Endothelial cell of umbilical vein (primary cell): ENCODE measurements at regions not wholly inside any gene's neighbourhood (a gene's known extent, or its start where the extent isn't known, plus 50 kb on each side); places are given as distances from the start of the nearest gene placed in this dataset.

Experiments used
- BruUV-seq: library from RNA; stranded (reverse); fragments of 400-500 nt; replicated peaks from 2 replicates; lab custom pipeline; 2021; lab: Mats Ljungman, UMichigan
- CTCF ChIA-PET: fragments of 300-600, 350-600 bp; sonication (Branson Sonifier 250); formaldehyde crosslinking; loops from one replicate; lab custom pipeline; 2021; ENCODE audit warnings: antibody characterized with exemption, inconsistent platforms; lab: Charles Lee
- POLR2A ChIA-PET: fragments of 300-600, 350-600 bp; sonication (Branson Sonifier 250); formaldehyde crosslinking; loops from one replicate; lab custom pipeline; 2021; ENCODE audit warnings: antibody characterized with exemption, inconsistent platforms; lab: Charles Lee
- DNase-seq: peaks from one replicate; pipeline ENCODE4 v3.0.0-alpha.2; 2011; ENCODE audit warnings: low read depth, low spot score
- FAIRE-seq: peaks from 2 replicates; lab custom pipeline; 2011; peaks lifted over from hg19 to GRCh38; lab: Jason Lieb, UNC
- H2AFZ ChIP-seq: 2 replicates; pipeline ENCODE4 v1.6.0; 2012; ENCODE audit warnings: low read depth, low read length, control low read depth, inconsistent platforms
- H3K27ac ChIP-seq: 2 replicates; pipeline ENCODE4 v1.5.1; 2011; ENCODE audit warnings: low read depth, mild to moderate bottlenecking, control low read depth, low read length, moderate library complexity; ENCODE audit not compliant: insufficient read depth
- H3K27me3 ChIP-seq, 2 experiments: 2 replicates each; pipeline versions ENCODE4 v1.6.0 to v1.6.1; 2011; ENCODE audit warnings: low read length in 2 of 2, mixed read lengths in 1 of 2; ENCODE audit not compliant: control insufficient read depth in 2 of 2, insufficient read depth in 2 of 2
- H3K36me3 ChIP-seq, 2 experiments: 2 replicates in 1 of 2; 3 replicates in 1 of 2; pipeline ENCODE4 v1.5.1; 2011; ENCODE audit warnings: low read length in 2 of 2, mild to moderate bottlenecking in 1 of 2, moderate library complexity in 1 of 2; ENCODE audit not compliant: control insufficient read depth in 2 of 2, insufficient read depth in 2 of 2; ENCODE audit errors: extremely low read depth in 1 of 2
- H3K4me1 ChIP-seq: 3 replicates; pipeline ENCODE4 v1.5.1; 2011; ENCODE audit warnings: mild to moderate bottlenecking, low read length; ENCODE audit not compliant: control insufficient read depth, insufficient read depth; ENCODE audit errors: extremely low read depth
- H3K4me2 ChIP-seq: 2 replicates; pipeline ENCODE4 v1.6.1; 2011; ENCODE audit warnings: low read length, control low read depth, mixed read lengths; ENCODE audit not compliant: insufficient read depth
- H3K4me3 ChIP-seq, 3 experiments: fragments of 200-600 bp in 1 of 3; sonication (generic), shearing (Covaris generic) in 1 of 3; replicated peaks in 1 of 3; 2 replicates each; pipeline ENCODE4 v1.5.1; 2011 to 2016; ENCODE audit warnings: control low read depth in 3 of 3, low read length in 3 of 3, mild to moderate bottlenecking in 2 of 3, inconsistent platforms in 1 of 3, low read depth in 1 of 3, moderate library complexity in 1 of 3; ENCODE audit not compliant: insufficient read depth in 1 of 3
- H3K79me2 ChIP-seq: 2 replicates; pipeline ENCODE4 v1.6.0; 2012; ENCODE audit warnings: low read length, inconsistent platforms; ENCODE audit not compliant: control insufficient read depth, insufficient read depth
- H3K9ac ChIP-seq: replicated peaks from 2 replicates; pipeline ENCODE3; 2011; ENCODE audit warnings: low read length, control low read depth; ENCODE audit not compliant: insufficient read depth; ENCODE audit errors: extremely low read depth
- H3K9me1 ChIP-seq: replicated peaks from 3 replicates; pipeline ENCODE4 v1.6.0; 2011; ENCODE audit warnings: mild to moderate bottlenecking, low read length; ENCODE audit not compliant: control insufficient read depth, insufficient read depth; ENCODE audit errors: extremely low read depth
- H3K9me3 ChIP-seq: replicated peaks from 2 replicates; pipeline ENCODE4 v1.5.1; 2012; ENCODE audit warnings: low read length, inconsistent platforms; ENCODE audit not compliant: control insufficient read depth, insufficient read depth
- H4K20me1 ChIP-seq: replicated peaks from 2 replicates; pipeline ENCODE3; 2011; ENCODE audit warnings: mild to moderate bottlenecking, low read length; ENCODE audit not compliant: control insufficient read depth, insufficient read depth; ENCODE audit errors: extremely low read depth
- EZH2 ChIP-seq: IDR thresholded peaks from 2 replicates; pipeline ENCODE4 v1.6.1; 2012; ENCODE audit warnings: borderline replicate concordance, low read depth, mild to moderate bottlenecking, moderate library complexity, low read length, inconsistent platforms; ENCODE audit not compliant: severe bottlenecking
- FOS ChIP-seq: IDR thresholded peaks from 2 replicates; pipeline ENCODE4 v1.6.1; 2011; ENCODE audit warnings: mild to moderate bottlenecking, low read length, moderate library complexity, borderline replicate concordance; ENCODE audit not compliant: insufficient read depth
- GATA2 ChIP-seq: IDR thresholded peaks from 2 replicates; pipeline ENCODE4 v1.7.0; 2011; ENCODE audit warnings: low read depth, mild to moderate bottlenecking, moderate library complexity, mixed read lengths, low read length; ENCODE audit not compliant: insufficient read length, insufficient read depth
- JUN ChIP-seq: IDR thresholded peaks from 2 replicates; pipeline ENCODE4 v1.6.1; 2011; ENCODE audit warnings: borderline replicate concordance, low read depth; ENCODE audit not compliant: insufficient read length, insufficient read depth
- MYC ChIP-seq: IDR thresholded peaks from one replicate; pipeline ENCODE4 v1.6.1; 2011; ENCODE audit warnings: mild to moderate bottlenecking, low read depth, low read length
- POLR2A ChIP-seq: IDR thresholded peaks from 2 replicates; pipeline ENCODE4 v1.6.1; 2012; ENCODE audit warnings: low read depth, mild to moderate bottlenecking, control low read depth, low read length
- POLR2AphosphoS5 ChIP-seq: IDR thresholded peaks from 2 replicates; pipeline ENCODE4 v1.6.1; 2012; ENCODE audit warnings: low read depth, mild to moderate bottlenecking, control low read depth, low read length, moderate library complexity; ENCODE audit not compliant: insufficient read depth
- dilution Hi-C: fragments of 300-500 bp; cut with MboI; formaldehyde crosslinking; loops from one replicate; pipeline ENCODE4 v1.15.0; 2019; ENCODE audit warnings: low sequenced_read_pairs; ENCODE audit not compliant: extremely low pct_ligation_motif_present
- intact Hi-C: fragments of 100-400 bp; cut with micrococcal nuclease; formaldehyde crosslinking; loops from one replicate; pipeline ENCODE4 v1.10.0; 2022
- TF ChIP-seq, protein P1 (sequence below): IDR thresholded peaks from 2 replicates; pipeline ENCODE4 v1.6.1; 2011; ENCODE audit not compliant: insufficient read depth, insufficient read length
- TF ChIP-seq, protein P2 (sequence below), 2 donors: IDR thresholded peaks; 1 replicate in 1 of 2; 2 replicates in 1 of 2; pipeline ENCODE4 v1.5.1; 2011; ENCODE audit warnings: low read length in 2 of 2, mild to moderate bottlenecking in 2 of 2, moderate library complexity in 2 of 2, control low read depth in 1 of 2, inconsistent platforms in 1 of 2, low read depth in 1 of 2; ENCODE audit not compliant: insufficient read depth in 1 of 2; ENCODE audit errors: extremely low read depth in 1 of 2

DNA sequence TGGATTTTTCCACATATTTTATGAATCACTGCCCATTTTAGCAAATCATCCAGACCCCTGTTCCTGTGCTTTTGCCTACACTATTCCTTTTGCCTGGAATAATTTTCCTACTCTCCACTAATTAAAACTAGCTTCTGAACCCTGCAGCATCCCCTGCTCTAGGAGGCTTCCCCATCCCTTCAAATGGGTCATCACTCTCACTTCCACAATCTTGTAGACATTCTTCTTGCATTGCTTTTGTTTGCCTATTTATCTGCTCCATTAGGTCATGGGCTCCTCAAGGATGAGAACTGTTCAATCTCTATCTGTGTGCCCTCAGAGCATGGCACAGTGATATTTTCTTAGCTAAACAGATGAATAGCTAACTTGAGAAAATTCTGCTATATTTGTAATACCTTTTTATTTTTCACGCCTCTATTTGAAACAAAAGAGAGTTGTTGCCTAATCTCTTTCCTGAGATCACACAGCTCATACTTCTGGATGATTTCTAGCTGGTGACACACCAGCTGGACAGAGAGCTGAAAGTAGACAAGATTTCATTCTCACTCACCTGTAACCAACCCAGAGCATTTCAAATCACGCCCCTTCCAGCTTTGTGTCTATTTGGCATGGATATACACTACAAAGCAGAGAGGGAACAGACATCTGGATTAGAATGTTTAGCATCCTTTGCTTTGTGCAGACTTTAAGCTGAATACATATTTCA, 466.0 kb downstream of the FOXO1 start:
- H3K9me3 ChIP-seq = no peaks in the 10 kb centered on the region
- H3K36me3 ChIP-seq = no peaks in the 10 kb centered on the region
- peaks cover 3% of the 10 kb centered on the region for H3K4me1 ChIP-seq
- no peak overlapping the region for H3K4me2 ChIP-seq
- no peaks in the 10 kb centered on the region for H3K27me3 ChIP-seq
- no peaks in the 10 kb centered on the region for H4K20me1 ChIP-seq
- no peak overlapping the region for H3K4me3 ChIP-seq
- CTCF ChIA-PET = no interaction called here
- no TSS peak for BruUV-seq
- intact Hi-C loops = no loop called here
- FAIRE-seq = no peak
- TF ChIP-seq JUN (no peak), MYC (no peak), EZH2 (no peak), POLR2A (no peak)
- no peaks in the 10 kb centered on the region for H3K9me1 ChIP-seq
- DNase-seq = no peak
- no peak overlapping the region for H3K27ac ChIP-seq
- dilution Hi-C loops = no loop called here
- POLR2A ChIA-PET = no interaction called here
- H2AFZ ChIP-seq = no peak overlapping the region
- H3K9ac ChIP-seq = no peak overlapping the region
- no peaks in the 10 kb centered on the region for H3K79me2 ChIP-seq

DNA sequence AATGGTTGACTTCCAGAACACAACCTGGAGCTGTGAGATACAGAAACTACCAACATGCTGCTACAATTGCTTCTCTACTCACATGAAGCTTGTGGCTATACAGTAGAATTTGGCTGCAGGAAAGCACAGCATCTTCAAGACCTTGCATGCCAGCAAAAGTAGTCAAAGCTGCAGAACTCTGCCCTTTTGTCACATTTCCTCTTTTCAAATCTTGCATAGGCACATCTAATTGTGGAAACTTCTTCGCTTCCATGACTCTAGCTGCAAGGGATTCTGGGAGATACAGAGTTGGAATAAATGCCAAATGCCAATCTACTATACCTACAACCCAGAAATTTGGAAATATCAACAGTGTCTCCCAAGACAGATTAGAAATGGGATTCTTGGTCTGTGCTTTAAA, 462.2 kb downstream of the FOXO1 start:
- Histone ChIP-seq H3K4me1 (peaks cover 25% of the 10 kb centered on the region), H2AFZ (no peak overlapping the region), H3K27ac (no peak overlapping the region), H3K9ac (no peak overlapping the region), H3K9me3 (no peaks in the 10 kb centered on the region), H3K9me1 (no peaks in the 10 kb centered on the region), H3K36me3 (no peaks in the 10 kb centered on the region), H3K4me2 (no peak overlapping the region), H3K4me3 (no peak overlapping the region), H4K20me1 (no peaks in the 10 kb centered on the region), H3K79me2 (no peaks in the 10 kb centered on the region), H3K27me3 (no peaks in the 10 kb centered on the region)
- FAIRE-seq (no peak), DNase-seq (no peak)
- POLR2A ChIA-PET = no interaction called here
- CTCF ChIA-PET = interaction anchor here (0.7 to 1.6 kb wide), 2 partner anchors 10 to 203 kb away, joined by 3 read pairs; no protein-coding TSS in a partner anchor
- dilution Hi-C loops (no loop called here), intact Hi-C loops (no loop called here)
- TF ChIP-seq, protein P1, sequence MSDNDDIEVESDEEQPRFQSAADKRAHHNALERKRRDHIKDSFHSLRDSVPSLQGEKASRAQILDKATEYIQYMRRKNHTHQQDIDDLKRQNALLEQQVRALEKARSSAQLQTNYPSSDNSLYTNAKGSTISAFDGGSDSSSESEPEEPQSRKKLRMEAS = no peak
- TF ChIP-seq MYC (no peak), JUN (no peak), FOS (no peak), POLR2A (no peak), GATA2 (no peak), POLR2AphosphoS5 (no peak), EZH2 (no peak)
- TF ChIP-seq, protein P2, sequence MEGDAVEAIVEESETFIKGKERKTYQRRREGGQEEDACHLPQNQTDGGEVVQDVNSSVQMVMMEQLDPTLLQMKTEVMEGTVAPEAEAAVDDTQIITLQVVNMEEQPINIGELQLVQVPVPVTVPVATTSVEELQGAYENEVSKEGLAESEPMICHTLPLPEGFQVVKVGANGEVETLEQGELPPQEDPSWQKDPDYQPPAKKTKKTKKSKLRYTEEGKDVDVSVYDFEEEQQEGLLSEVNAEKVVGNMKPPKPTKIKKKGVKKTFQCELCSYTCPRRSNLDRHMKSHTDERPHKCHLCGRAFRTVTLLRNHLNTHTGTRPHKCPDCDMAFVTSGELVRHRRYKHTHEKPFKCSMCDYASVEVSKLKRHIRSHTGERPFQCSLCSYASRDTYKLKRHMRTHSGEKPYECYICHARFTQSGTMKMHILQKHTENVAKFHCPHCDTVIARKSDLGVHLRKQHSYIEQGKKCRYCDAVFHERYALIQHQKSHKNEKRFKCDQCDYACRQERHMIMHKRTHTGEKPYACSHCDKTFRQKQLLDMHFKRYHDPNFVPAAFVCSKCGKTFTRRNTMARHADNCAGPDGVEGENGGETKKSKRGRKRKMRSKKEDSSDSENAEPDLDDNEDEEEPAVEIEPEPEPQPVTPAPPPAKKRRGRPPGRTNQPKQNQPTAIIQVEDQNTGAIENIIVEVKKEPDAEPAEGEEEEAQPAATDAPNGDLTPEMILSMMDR (IDR thresholded peaks at IDR 0.05; ENCODE audit: extremely low read depth in 1 of 2, insufficient read depth in 1 of 2, low read depth in 1 of 2, low read length in 2 of 2) = no peak
- BruUV-seq = no TSS peak
